Endometrium (tissue), 2 donors: ENCODE measurements at regions not wholly inside any gene's neighbourhood (a gene's known extent, or its start where the extent isn't known, plus 50 kb on each side); places are given as distances from the start of the nearest gene placed in this dataset.
A peak's percentile ranks its signal among the peaks of the same experiment; 100 is the strongest.

Source experiments
- FAIRE-seq: peaks from 2 replicates; lab custom pipeline; 2012; peaks lifted over from hg19 to GRCh38; lab: Jason Lieb, UNC
- donor health status: control.
- donor health status: control.

GRCh38 chr10:33007731-33008381 lies 49.8 kb upstream of the ITGB1 start:
- FAIRE-seq = peak; percentile 91
